H9 (cell line): ENCODE measurements at regions not wholly inside any gene's neighbourhood (a gene's known extent, or its start where the extent isn't known, plus 50 kb on each side); places are given as distances from the start of the nearest gene placed in this dataset.

Source experiments
- DNase-seq: peaks from one replicate; pipeline ENCODE4 v3.0.0-alpha.2; 2017
- H2AFZ ChIP-seq: one replicate; pipeline ENCODE4 v1.6.1; 2013; ENCODE audit warnings: mild to moderate bottlenecking, low read length, control low read depth, moderate library complexity
- H2AK5ac ChIP-seq: 2 replicates; pipeline ENCODE4 v1.6.1; 2013; ENCODE audit warnings: low read length, control low read depth, mixed read lengths; ENCODE audit not compliant: insufficient read length
- H2BK120ac ChIP-seq: one replicate; pipeline ENCODE4 v1.6.1; 2013; ENCODE audit warnings: low read depth, mild to moderate bottlenecking, low read length, control low read depth, inconsistent platforms; ENCODE audit not compliant: poor library complexity, severe bottlenecking
- H2BK12ac ChIP-seq: 2 replicates; pipeline ENCODE4 v1.6.1; 2013; ENCODE audit warnings: low read length, control low read depth, mixed read lengths, low read depth; ENCODE audit not compliant: insufficient read length
- H2BK15ac ChIP-seq: 2 replicates; pipeline ENCODE4 v1.6.1; 2013; ENCODE audit warnings: low read depth, low read length, control low read depth
- H2BK20ac ChIP-seq: one replicate; pipeline ENCODE4 v1.6.1; 2013; ENCODE audit warnings: low read depth, mild to moderate bottlenecking, low read length, control low read depth, inconsistent platforms; ENCODE audit not compliant: poor library complexity, severe bottlenecking
- H2BK5ac ChIP-seq: 2 replicates; pipeline ENCODE4 v1.6.1; 2013; ENCODE audit warnings: low read length, control low read depth, mixed read lengths; ENCODE audit not compliant: insufficient read length
- H3K14ac ChIP-seq: 2 replicates; pipeline ENCODE4 v1.6.1; 2013; ENCODE audit warnings: low read length, control low read depth; ENCODE audit not compliant: insufficient read depth
- H3K18ac ChIP-seq: 2 replicates; pipeline ENCODE4 v1.6.1; 2013; ENCODE audit warnings: low read depth, mild to moderate bottlenecking, mixed read lengths, low read length, control low read depth; ENCODE audit not compliant: insufficient read length
- H3K23ac ChIP-seq: 2 replicates; pipeline ENCODE4 v1.6.1; 2013; ENCODE audit warnings: low read length, control low read depth, mixed read lengths, low read depth; ENCODE audit not compliant: insufficient read length
- H3K23me2 ChIP-seq: 2 replicates; pipeline ENCODE4 v1.6.1; 2013; ENCODE audit warnings: low read depth, mild to moderate bottlenecking, mixed read lengths, low read length, control low read depth; ENCODE audit not compliant: insufficient read length, poor library complexity, severe bottlenecking
- H3K27ac ChIP-seq: 2 replicates; pipeline ENCODE4 v1.5.1; 2013; ENCODE audit warnings: low read length, control low read depth, mixed read lengths, low read depth; ENCODE audit not compliant: insufficient read length
- H3K27me3 ChIP-seq: 2 replicates; pipeline ENCODE4 v1.6.1; 2013; ENCODE audit warnings: low read length, control low read depth, inconsistent platforms; ENCODE audit not compliant: insufficient read depth
- H3K4ac ChIP-seq: 2 replicates; pipeline ENCODE4 v1.6.1; 2013; ENCODE audit warnings: low read depth, mild to moderate bottlenecking, control low read depth, inconsistent platforms, low read length, moderate library complexity
- H3K4me1 ChIP-seq: 2 replicates; pipeline ENCODE4 v1.6.1; 2013; ENCODE audit warnings: low read length, control low read depth, inconsistent platforms; ENCODE audit not compliant: insufficient read depth
- H3K4me2 ChIP-seq: 2 replicates; pipeline ENCODE4 v1.6.1; 2013; ENCODE audit warnings: low read length, control low read depth, mixed read lengths; ENCODE audit not compliant: insufficient read length, insufficient read depth
- H3K56ac ChIP-seq: 2 replicates; pipeline ENCODE4 v1.6.1; 2013; ENCODE audit warnings: low read depth, mild to moderate bottlenecking, mixed read lengths, low read length, control low read depth; ENCODE audit not compliant: insufficient read length
- H3K79me1 ChIP-seq: 2 replicates; pipeline ENCODE4 v1.6.1; 2013; ENCODE audit warnings: low read depth, mild to moderate bottlenecking, moderate library complexity, low read length, control low read depth, inconsistent platforms; ENCODE audit not compliant: insufficient read depth, poor library complexity, severe bottlenecking
- H3K79me2 ChIP-seq: 2 replicates; pipeline ENCODE4 v1.6.1; 2013; ENCODE audit warnings: low read length, control low read depth, inconsistent platforms; ENCODE audit not compliant: insufficient read depth
- H3K9ac ChIP-seq: 2 replicates; pipeline ENCODE4 v1.6.1; 2013; ENCODE audit warnings: low read length, control low read depth, mixed read lengths; ENCODE audit not compliant: insufficient read length; ENCODE audit errors: extremely low read depth
- H3K9me3 ChIP-seq: one replicate; pipeline ENCODE4 v1.6.1; 2013; ENCODE audit warnings: low read depth, low read length, inconsistent platforms; ENCODE audit not compliant: control insufficient read depth
- H3T11ph ChIP-seq: one replicate; pipeline ENCODE4 v1.6.1; 2013; ENCODE audit warnings: mild to moderate bottlenecking, low read length, control low read depth, inconsistent platforms
- H4K20me1 ChIP-seq: one replicate; pipeline ENCODE4 v1.6.1; 2013; ENCODE audit not compliant: control insufficient read depth, insufficient read length, insufficient read depth
- H4K5ac ChIP-seq: 2 replicates; pipeline ENCODE4 v1.6.1; 2013; ENCODE audit warnings: low read depth, mild to moderate bottlenecking, mixed read lengths, low read length, control low read depth; ENCODE audit not compliant: insufficient read length
- H4K8ac ChIP-seq: replicated peaks from 2 replicates; pipeline ENCODE4 v1.6.1; 2013; ENCODE audit warnings: low read length, control low read depth, mixed read lengths, low read depth; ENCODE audit not compliant: insufficient read length
- H4K91ac ChIP-seq: 2 replicates; pipeline ENCODE4 v1.6.1; 2013; ENCODE audit warnings: low read depth, mild to moderate bottlenecking, moderate library complexity, mixed read lengths, low read length, control low read depth; ENCODE audit not compliant: insufficient read length
- H3K27ac Mint-ChIP-seq, 3 experiments: 2 replicates in 2 of 3; 3 replicates in 1 of 3; pipeline ENCODE4 v1.8.0; 2020 to 2021; ENCODE audit warnings: mixed read lengths in 3 of 3, mild to moderate bottlenecking in 1 of 3, moderate library complexity in 1 of 3
- H3K27me3 Mint-ChIP-seq: 2 replicates; pipeline ENCODE4 v1.8.0; 2021; ENCODE audit warnings: low read depth, mild to moderate bottlenecking, moderate library complexity, mixed read lengths
- H3K36me3 Mint-ChIP-seq, 3 experiments: 2 replicates in 2 of 3; 3 replicates in 1 of 3; pipeline ENCODE4 v1.8.0; 2020 to 2021; ENCODE audit warnings: low read depth in 3 of 3, mixed read lengths in 3 of 3; ENCODE audit not compliant: insufficient read depth in 1 of 3
- H3K4me1 Mint-ChIP-seq, 2 experiments: 2 replicates each; pipeline ENCODE4 v1.8.0; 2020; ENCODE audit warnings: mixed read lengths in 2 of 2
- H3K4me3 Mint-ChIP-seq, 2 experiments: 2 replicates in 1 of 2; 3 replicates in 1 of 2; pipeline ENCODE4 v1.8.0; 2020 to 2021; ENCODE audit warnings: mild to moderate bottlenecking in 2 of 2, mixed read lengths in 2 of 2, moderate library complexity in 1 of 2
- H3K9me3 Mint-ChIP-seq, 2 experiments: 2 replicates in 1 of 2; 3 replicates in 1 of 2; pipeline ENCODE4 v1.8.0; 2020; ENCODE audit warnings: mild to moderate bottlenecking in 2 of 2, mixed read lengths in 2 of 2, moderate library complexity in 1 of 2
- WGBS: extraction: QIAGEN DNeasy Blood & Tissue Kit; methylation state at CpG from one replicate; pipeline ENCODE4 v1.1.7; 2013; ENCODE audit warnings: missing lambda C conversion rate, low lambda C conversion rate, mixed read lengths; ENCODE audit not compliant: insufficient read length; ENCODE audit errors: extremely low coverage; 5-methylcytosine and 5-hydroxymethylcytosine counted together
- TF ChIP-seq, protein P1 (sequence below): fragments of 200-600 bp; sonication (generic); conservative IDR thresholded peaks from 3 replicates; pipeline ENCODE4 v1.8.0; 2021; ENCODE audit warnings: antibody characterized with exemption, mild to moderate bottlenecking

DNA sequence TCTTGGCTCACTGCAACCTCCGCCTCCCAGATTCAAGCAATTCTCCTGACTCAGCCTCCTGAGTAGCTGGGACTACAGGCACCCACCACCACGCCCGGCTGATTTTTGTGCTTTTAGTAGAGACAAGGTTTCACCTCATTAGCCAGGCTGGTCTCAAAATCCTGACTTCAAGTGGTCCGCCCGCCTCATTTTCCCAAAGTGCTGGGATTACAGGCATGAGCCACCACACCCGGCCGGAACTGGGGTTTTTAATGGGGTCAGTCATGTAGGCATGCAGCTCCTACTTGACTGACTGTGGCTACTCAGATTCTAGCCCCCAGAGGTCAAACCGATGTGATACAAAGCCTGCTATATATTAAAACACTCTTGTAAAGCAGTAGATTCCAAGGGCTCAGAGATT lies 631.7 kb downstream of the MAT2B start:
- no peaks in the 10 kb centered on the region for H3K4me1 Mint-ChIP-seq

More for the DNA sequence above, 631.7 kb downstream of the MAT2B start:
- no peak overlapping the region for H2BK15ac ChIP-seq
- H2BK5ac ChIP-seq, result no peak overlapping the region
- no peaks in the 10 kb centered on the region for H3K23me2 ChIP-seq
- WGBS, result no CpG with 5 or more reads among the region's 8 CpGs
- H3K4me2 ChIP-seq, result no peak overlapping the region
- no peak overlapping the region for H3K9ac ChIP-seq
- H3T11ph ChIP-seq, result no peak overlapping the region
- H4K5ac ChIP-seq, result no peak overlapping the region
- no peak overlapping the region for H2BK120ac ChIP-seq
- H3K4me1 ChIP-seq, result no peaks in the 10 kb centered on the region
- H3K27me3 Mint-ChIP-seq, result no peaks in the 10 kb centered on the region
- H3K79me2 ChIP-seq, result no peaks in the 10 kb centered on the region
- no peak overlapping the region for H3K14ac ChIP-seq
- H4K91ac ChIP-seq, result no peak overlapping the region
- H3K9me3 Mint-ChIP-seq, result peaks cover 13% of the 10 kb centered on the region in 2 experiments
- no peaks in the 10 kb centered on the region for H3K79me1 ChIP-seq
- TF ChIP-seq, protein P1, sequence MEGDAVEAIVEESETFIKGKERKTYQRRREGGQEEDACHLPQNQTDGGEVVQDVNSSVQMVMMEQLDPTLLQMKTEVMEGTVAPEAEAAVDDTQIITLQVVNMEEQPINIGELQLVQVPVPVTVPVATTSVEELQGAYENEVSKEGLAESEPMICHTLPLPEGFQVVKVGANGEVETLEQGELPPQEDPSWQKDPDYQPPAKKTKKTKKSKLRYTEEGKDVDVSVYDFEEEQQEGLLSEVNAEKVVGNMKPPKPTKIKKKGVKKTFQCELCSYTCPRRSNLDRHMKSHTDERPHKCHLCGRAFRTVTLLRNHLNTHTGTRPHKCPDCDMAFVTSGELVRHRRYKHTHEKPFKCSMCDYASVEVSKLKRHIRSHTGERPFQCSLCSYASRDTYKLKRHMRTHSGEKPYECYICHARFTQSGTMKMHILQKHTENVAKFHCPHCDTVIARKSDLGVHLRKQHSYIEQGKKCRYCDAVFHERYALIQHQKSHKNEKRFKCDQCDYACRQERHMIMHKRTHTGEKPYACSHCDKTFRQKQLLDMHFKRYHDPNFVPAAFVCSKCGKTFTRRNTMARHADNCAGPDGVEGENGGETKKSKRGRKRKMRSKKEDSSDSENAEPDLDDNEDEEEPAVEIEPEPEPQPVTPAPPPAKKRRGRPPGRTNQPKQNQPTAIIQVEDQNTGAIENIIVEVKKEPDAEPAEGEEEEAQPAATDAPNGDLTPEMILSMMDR, result no peak
- no peaks in the 10 kb centered on the region for H3K27me3 ChIP-seq
- H3K27ac ChIP-seq, result no peak overlapping the region
- H4K8ac ChIP-seq, result no peak overlapping the region
- H3K4me3 Mint-ChIP-seq, result no peak overlapping the region
- H3K27ac Mint-ChIP-seq, result no peak overlapping the region
- no peaks in the 10 kb centered on the region for H4K20me1 ChIP-seq
- no peak overlapping the region for H2AK5ac ChIP-seq
- no peak overlapping the region for H3K18ac ChIP-seq
- H3K9me3 ChIP-seq, result peaks cover 7% of the 10 kb centered on the region
- no peak for DNase-seq
- no peak overlapping the region for H2BK20ac ChIP-seq
- peaks cover 4 to 12% (median 10%) of the 10 kb centered on the region in 3 experiments; a peak in 5 of 7 replicates for H3K36me3 Mint-ChIP-seq
- no peak overlapping the region for H2AFZ ChIP-seq
- H3K56ac ChIP-seq, result no peak overlapping the region
- H2BK12ac ChIP-seq, result no peak overlapping the region
- H3K4ac ChIP-seq, result no peak overlapping the region
- H3K23ac ChIP-seq, result no peak overlapping the region
